CD14-positive monocyte (primary cell): ENCODE measurements at regions not wholly inside any gene's neighbourhood (a gene's known extent, or its start where the extent isn't known, plus 50 kb on each side); places are given as distances from the start of the nearest gene placed in this dataset.

Source experiments
- DNase-seq, 3 donors: peaks; one replicate each; pipeline ENCODE4 v3.0.0-alpha.2; 2011 to 2022
- H2AFZ ChIP-seq: 2 replicates; pipeline ENCODE4 v1.6.0; 2012; ENCODE audit warnings: mild to moderate bottlenecking, low read depth, low read length, inconsistent platforms; ENCODE audit not compliant: insufficient read depth, poor library complexity, severe bottlenecking
- H3K27ac ChIP-seq, 2 donors: 1 replicate in 1 of 2; 2 replicates in 1 of 2; pipeline ENCODE4 v1.5.1; 2012 to 2013; ENCODE audit warnings: low read length in 2 of 2, control low read depth in 1 of 2, inconsistent platforms in 1 of 2, low read depth in 1 of 2, mild to moderate bottlenecking in 1 of 2
- H3K27me3 ChIP-seq, 2 donors: one replicate each; pipeline versions ENCODE4 v1.6.0 to v1.6.1; 2011 to 2013; ENCODE audit warnings: low read length in 2 of 2; ENCODE audit not compliant: control insufficient read depth in 2 of 2, insufficient read depth in 2 of 2
- H3K36me3 ChIP-seq, 2 donors: replicated peaks in 1 of 2; 1 replicate in 1 of 2; 2 replicates in 1 of 2; pipeline versions ENCODE4 v1.5.1 to v1.6.1; 2012 to 2013; ENCODE audit warnings: low read length in 2 of 2, control low read depth in 1 of 2, inconsistent platforms in 1 of 2, mild to moderate bottlenecking in 1 of 2; ENCODE audit not compliant: insufficient read depth in 2 of 2, control insufficient read depth in 1 of 2
- H3K4me1 ChIP-seq, 2 donors: 1 replicate in 1 of 2; 2 replicates in 1 of 2; pipeline versions ENCODE4 v1.5.1 to v1.6.1; 2012 to 2013; ENCODE audit warnings: low read length in 2 of 2, control low read depth in 1 of 2, inconsistent platforms in 1 of 2, mild to moderate bottlenecking in 1 of 2, moderate library complexity in 1 of 2; ENCODE audit not compliant: insufficient read depth in 2 of 2, control insufficient read depth in 1 of 2
- H3K4me2 ChIP-seq: replicated peaks from 2 replicates; pipeline ENCODE3; 2012; ENCODE audit warnings: low read length, moderate library complexity, mild to moderate bottlenecking; ENCODE audit not compliant: poor library complexity, severe bottlenecking; ENCODE audit errors: extremely low read depth
- H3K4me3 ChIP-seq, 3 experiments: fragments of 200-600 bp in 1 of 3; sonication (generic) in 1 of 3; replicated peaks in 1 of 3; 1 replicate in 2 of 3; 2 replicates in 1 of 3; pipeline ENCODE4 v1.5.1; 2011 to 2013; ENCODE audit warnings: low read length in 3 of 3, mild to moderate bottlenecking in 3 of 3, control low read depth in 2 of 3, low read depth in 2 of 3, inconsistent platforms in 1 of 3, moderate library complexity in 1 of 3
- H3K79me2 ChIP-seq: 2 replicates; pipeline ENCODE4 v1.6.0; 2012; ENCODE audit warnings: mild to moderate bottlenecking, control low read depth, inconsistent platforms, low read length, moderate library complexity; ENCODE audit not compliant: insufficient read depth
- H3K9ac ChIP-seq: 2 replicates; pipeline ENCODE4 v1.6.0; 2017; ENCODE audit warnings: low read length, mild to moderate bottlenecking; ENCODE audit not compliant: insufficient read depth, poor library complexity, severe bottlenecking
- H3K9me3 ChIP-seq, 2 donors: replicated peaks in 1 of 2; 1 replicate in 1 of 2; 2 replicates in 1 of 2; pipeline versions ENCODE4 v1.5.1 to v1.6.1; 2012 to 2013; ENCODE audit warnings: low read length in 2 of 2, control low read depth in 1 of 2; ENCODE audit not compliant: control insufficient read depth in 1 of 2, insufficient read depth in 1 of 2
- H4K20me1 ChIP-seq: 2 replicates; pipeline ENCODE4 v1.6.0; 2012; ENCODE audit warnings: mild to moderate bottlenecking, low read length, control low read depth, moderate library complexity; ENCODE audit not compliant: insufficient read depth
- H3K27ac Mint-ChIP-seq, 7 donors: one replicate each; pipeline ENCODE4 v1.8.0; 2020; ENCODE audit warnings: mild to moderate bottlenecking in 7 of 7, mixed read lengths in 7 of 7, moderate library complexity in 6 of 7, inconsistent platforms in 2 of 7
- H3K27me3 Mint-ChIP-seq, 3 donors: one replicate each; pipeline ENCODE4 v1.8.0; 2021 to 2022; ENCODE audit warnings: low read depth in 3 of 3, mild to moderate bottlenecking in 3 of 3, mixed read lengths in 3 of 3, moderate library complexity in 3 of 3, inconsistent platforms in 1 of 3
- H3K36me3 Mint-ChIP-seq, 2 donors: one replicate each; pipeline ENCODE4 v1.8.0; 2020; ENCODE audit warnings: mixed read lengths in 2 of 2, inconsistent platforms in 1 of 2, mild to moderate bottlenecking in 1 of 2
- H3K4me1 Mint-ChIP-seq: one replicate; pipeline ENCODE4 v1.8.0; 2020; ENCODE audit warnings: mild to moderate bottlenecking, mixed read lengths
- H3K4me3 Mint-ChIP-seq, 2 donors: one replicate each; pipeline ENCODE4 v1.8.0; 2020; ENCODE audit warnings: mild to moderate bottlenecking in 2 of 2, mixed read lengths in 2 of 2, moderate library complexity in 1 of 2
- H3K9me3 Mint-ChIP-seq, 7 donors: one replicate each; pipeline ENCODE4 v1.8.0; 2020 to 2022; ENCODE audit warnings: mixed read lengths in 7 of 7, mild to moderate bottlenecking in 6 of 7, moderate library complexity in 6 of 7, inconsistent platforms in 2 of 7
- WGBS: methylation state at CpG from one replicate; pipeline ENCODE4 v1.1.5; 2013; ENCODE audit warnings: missing lambda C conversion rate; ENCODE audit not compliant: insufficient coverage; 5-methylcytosine and 5-hydroxymethylcytosine counted together
- intact Hi-C, 2 donors: fragments of 100-400 bp; cut with micrococcal nuclease; formaldehyde crosslinking; loops; one replicate each; pipeline versions ENCODE4 v1.15.0 to v1.15.1; 2023
- TF ChIP-seq, protein P1 (sequence below): fragments of 200-600 bp; IDR thresholded peaks from one replicate; pipeline ENCODE4 v1.8.0; 2022; ENCODE audit warnings: antibody characterized with exemption, mild to moderate bottlenecking

GRCh38 chr11:127136438-127136837 lies 135.9 kb upstream of the KIRREL3 start:
- Histone ChIP-seq H2AFZ (no peak overlapping the region), H3K4me3 (no peak overlapping the region), H3K4me1 (no peaks in the 10 kb centered on the region), H3K9me3 (no peaks in the 10 kb centered on the region), H3K27ac (no peak overlapping the region), H3K4me2 (no peak overlapping the region), H3K79me2 (no peaks in the 10 kb centered on the region), H4K20me1 (no peaks in the 10 kb centered on the region), H3K27me3 (no peaks in the 10 kb centered on the region), H3K36me3 (no peaks in the 10 kb centered on the region), H3K9ac (no peak overlapping the region)
- Mint-ChIP-seq H3K4me3 (no peak overlapping the region), H3K4me1 (no peaks in the 10 kb centered on the region), H3K9me3 (peaks cover 0 to 4% (median 0%) of the 10 kb centered on the region in 7 donors), H3K36me3 (no peaks in the 10 kb centered on the region), H3K27me3 (peaks cover 0 to 2% (median 1%) of the 10 kb centered on the region in 3 donors), H3K27ac (no peak overlapping the region)
- no peak for DNase-seq
- TF ChIP-seq, protein P1, sequence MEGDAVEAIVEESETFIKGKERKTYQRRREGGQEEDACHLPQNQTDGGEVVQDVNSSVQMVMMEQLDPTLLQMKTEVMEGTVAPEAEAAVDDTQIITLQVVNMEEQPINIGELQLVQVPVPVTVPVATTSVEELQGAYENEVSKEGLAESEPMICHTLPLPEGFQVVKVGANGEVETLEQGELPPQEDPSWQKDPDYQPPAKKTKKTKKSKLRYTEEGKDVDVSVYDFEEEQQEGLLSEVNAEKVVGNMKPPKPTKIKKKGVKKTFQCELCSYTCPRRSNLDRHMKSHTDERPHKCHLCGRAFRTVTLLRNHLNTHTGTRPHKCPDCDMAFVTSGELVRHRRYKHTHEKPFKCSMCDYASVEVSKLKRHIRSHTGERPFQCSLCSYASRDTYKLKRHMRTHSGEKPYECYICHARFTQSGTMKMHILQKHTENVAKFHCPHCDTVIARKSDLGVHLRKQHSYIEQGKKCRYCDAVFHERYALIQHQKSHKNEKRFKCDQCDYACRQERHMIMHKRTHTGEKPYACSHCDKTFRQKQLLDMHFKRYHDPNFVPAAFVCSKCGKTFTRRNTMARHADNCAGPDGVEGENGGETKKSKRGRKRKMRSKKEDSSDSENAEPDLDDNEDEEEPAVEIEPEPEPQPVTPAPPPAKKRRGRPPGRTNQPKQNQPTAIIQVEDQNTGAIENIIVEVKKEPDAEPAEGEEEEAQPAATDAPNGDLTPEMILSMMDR, result no peak
- intact Hi-C loops, result no loop called here
- 61% methylated on average over 3 of the region's 6 CpGs for WGBS

GRCh38 chr11:127135256-127135655 lies 134.7 kb upstream of the KIRREL3 start:
- H3K4me1 Mint-ChIP-seq, result no peaks in the 10 kb centered on the region

More at GRCh38 chr11:127135256-127135655, 134.7 kb upstream of the KIRREL3 start:
- Mint-ChIP-seq H3K36me3 (no peaks in the 10 kb centered on the region), H3K4me3 (no peak overlapping the region), H3K9me3 (peaks cover 0 to 4% (median 0%) of the 10 kb centered on the region in 7 donors), H3K27me3 (peaks cover 0 to 2% (median 1%) of the 10 kb centered on the region in 3 donors), H3K27ac (no peak overlapping the region)
- Histone ChIP-seq H4K20me1 (no peaks in the 10 kb centered on the region), H3K4me2 (no peak overlapping the region), H3K9me3 (no peaks in the 10 kb centered on the region), H3K36me3 (no peaks in the 10 kb centered on the region), H3K27ac (no peak overlapping the region), H3K4me3 (no peak overlapping the region), H3K9ac (no peak overlapping the region), H2AFZ (no peak overlapping the region), H3K79me2 (no peaks in the 10 kb centered on the region), H3K4me1 (no peaks in the 10 kb centered on the region), H3K27me3 (no peaks in the 10 kb centered on the region)
- 100% methylated on average over 1 of the region's 3 CpGs for WGBS
- DNase-seq, result no peak
- intact Hi-C loops, result no loop called here
- TF ChIP-seq, protein P1, result no peak
